SHP77 treated with DMSO at 0.1 percent for 48 hours (cell line): ENCODE measurements at regions not wholly inside any gene's neighbourhood (a gene's known extent, or its start where the extent isn't known, plus 50 kb on each side); places are given as distances from the start of the nearest gene placed in this dataset.

ENCODE experiments used
- DNase-seq: peaks from one replicate; lab custom pipeline; 2025; lab: John Stamatoyannopoulos, UW

GRCh38 chr2:6626401-6627012, 239.2 kb downstream of the CMPK2 start:
- no peak for DNase-seq

- no peak for DNase-seq
These were observed 238.4 kb downstream of the CMPK2 start for GRCh38 chr2:6627316-6627715.

GRCh38 chr2:6630209-6630608, 235.5 kb downstream of the CMPK2 start:
- DNase-seq = no peak

- no peak for DNase-seq
These were observed 230.4 kb downstream of the CMPK2 start for GRCh38 chr2:6635296-6635695.

GRCh38 chr2:6637330-6637729, 228.4 kb downstream of the CMPK2 start:
- DNase-seq = no peak

GRCh38 chr2:6639929-6640620, 225.6 kb downstream of the CMPK2 start:
- DNase-seq = no peak

GRCh38 chr2:6640621-6641015, 225.1 kb downstream of the CMPK2 start:
- DNase-seq = no peak

- DNase-seq = no peak
These were observed 223.8 kb downstream of the CMPK2 start for GRCh38 chr2:6641956-6642355.

- no peak for DNase-seq
These were observed 221.4 kb downstream of the CMPK2 start for GRCh38 chr2:6644261-6644660.

GRCh38 chr2:6645004-6645403, 220.7 kb downstream of the CMPK2 start:
- no peak for DNase-seq

- no peak for DNase-seq
These were observed 220.0 kb downstream of the CMPK2 start for GRCh38 chr2:6645672-6646071.

- DNase-seq = no peak
These were observed 218.7 kb downstream of the CMPK2 start for GRCh38 chr2:6647046-6647445.

GRCh38 chr2:6648596-6649247, 217.0 kb downstream of the CMPK2 start:
- DNase-seq = no peak

- DNase-seq = no peak
These were observed 215.4 kb downstream of the CMPK2 start for GRCh38 chr2:6650311-6650710.

GRCh38 chr2:6652251-6652650, 213.5 kb downstream of the CMPK2 start:
- no peak for DNase-seq

- no peak for DNase-seq
These were observed 212.4 kb downstream of the CMPK2 start for GRCh38 chr2:6653281-6653750.

- DNase-seq = no peak
These were observed 211.4 kb downstream of the CMPK2 start for GRCh38 chr2:6654279-6654678.

GRCh38 chr2:6656633-6657032, 209.1 kb downstream of the CMPK2 start:
- DNase-seq = no peak

- no peak for DNase-seq
These were observed 208.6 kb downstream of the CMPK2 start for GRCh38 chr2:6657136-6657535.

- no peak for DNase-seq
These were observed 207.9 kb downstream of the CMPK2 start for GRCh38 chr2:6657855-6658254.

GRCh38 chr2:6664332-6665061, 201.2 kb downstream of the CMPK2 start:
- DNase-seq = no peak
